Left kidney (tissue), 1 donor: ENCODE measurements at regions not wholly inside any gene's neighbourhood (a gene's known extent, or its start where the extent isn't known, plus 50 kb on each side); places are given as distances from the start of the nearest gene placed in this dataset.
A peak's percentile ranks its signal among the peaks of the same experiment; 100 is the strongest.
"Not testable (repeated sequence)": the region's sequence is repeated elsewhere in the genome, so short reads cannot be mapped to it uniquely, and the experiment has no call there.

Experiments
- DNase-seq: peaks from one replicate; pipeline ENCODE4 v3.0.0-alpha.2; 2013

GRCh38 chr4:134145369-134145768, 56.2 kb downstream of the PABPC4L start:
- no peak for DNase-seq

DNA sequence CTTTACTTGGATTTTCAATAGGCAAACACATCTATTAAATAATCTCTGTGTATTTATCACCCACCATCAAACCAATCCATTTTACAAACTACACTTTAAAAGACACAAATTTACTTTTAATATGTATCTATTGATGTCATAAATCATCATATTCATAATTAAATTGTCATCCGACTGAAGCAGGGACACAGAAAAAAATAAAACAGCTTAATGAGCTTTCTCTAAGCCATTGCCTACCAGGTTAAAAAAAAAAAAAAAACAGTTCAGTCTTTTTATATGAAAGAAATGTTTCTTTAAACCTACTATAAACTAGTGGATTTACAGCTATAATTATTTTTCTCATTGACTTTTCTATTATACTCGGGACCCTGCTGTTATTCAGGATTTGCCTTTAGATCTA, 57.3 kb downstream of the PABPC4L start:
- DNase-seq = no peak

- DNase-seq = no peak
Measured at GRCh38 chr4:134141728-134142127, 59.9 kb downstream of the PABPC4L start.

GRCh38 chr4:134139188-134139587, 62.4 kb downstream of the PABPC4L start:
- DNase-seq = no peak

- no peak for DNase-seq
Measured at GRCh38 chr4:134132086-134132783, 69.4 kb downstream of the PABPC4L start.

DNA sequence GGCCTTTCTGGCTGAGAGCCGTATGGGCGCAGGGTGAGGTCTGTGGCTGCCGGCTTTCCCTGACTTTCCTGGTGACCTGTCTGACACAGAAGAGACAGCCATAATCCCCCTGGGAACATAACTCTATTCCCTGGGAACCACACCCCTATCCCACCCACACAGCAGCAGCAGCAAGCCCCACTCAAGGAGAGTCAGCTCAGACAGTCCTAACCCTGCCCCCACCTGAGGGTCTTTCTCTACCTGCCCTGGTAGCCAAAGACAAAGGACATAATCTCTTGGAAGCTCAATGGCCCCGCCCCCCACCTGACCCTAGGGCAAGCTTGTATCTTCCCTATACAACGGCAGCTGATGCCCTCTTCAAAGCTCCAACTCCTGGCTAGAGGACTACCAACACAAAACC, 74.6 kb downstream of the PABPC4L start:
- DNase-seq = no peak

GRCh38 chr4:134126000-134126560, 75.5 kb downstream of the PABPC4L start:
- no peak for DNase-seq

DNA sequence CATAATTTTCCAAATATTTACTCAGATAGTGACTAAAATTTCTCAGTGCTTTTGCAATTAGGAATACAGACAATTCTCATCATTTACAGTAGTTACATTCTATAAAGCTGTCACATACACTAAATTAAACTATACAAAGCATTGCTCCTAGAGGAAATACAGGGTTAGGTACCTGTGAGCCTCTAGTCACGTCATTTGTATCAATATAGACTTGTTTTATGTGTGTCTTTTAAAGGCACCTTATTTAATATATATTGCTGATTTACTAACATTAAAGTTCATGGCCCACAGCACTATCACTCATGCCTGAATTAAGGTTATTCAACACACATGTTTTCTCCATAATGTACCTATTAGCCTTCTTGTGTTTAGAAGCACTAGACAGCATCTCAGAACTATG, 78.7 kb downstream of the PABPC4L start:
- no peak for DNase-seq

DNA sequence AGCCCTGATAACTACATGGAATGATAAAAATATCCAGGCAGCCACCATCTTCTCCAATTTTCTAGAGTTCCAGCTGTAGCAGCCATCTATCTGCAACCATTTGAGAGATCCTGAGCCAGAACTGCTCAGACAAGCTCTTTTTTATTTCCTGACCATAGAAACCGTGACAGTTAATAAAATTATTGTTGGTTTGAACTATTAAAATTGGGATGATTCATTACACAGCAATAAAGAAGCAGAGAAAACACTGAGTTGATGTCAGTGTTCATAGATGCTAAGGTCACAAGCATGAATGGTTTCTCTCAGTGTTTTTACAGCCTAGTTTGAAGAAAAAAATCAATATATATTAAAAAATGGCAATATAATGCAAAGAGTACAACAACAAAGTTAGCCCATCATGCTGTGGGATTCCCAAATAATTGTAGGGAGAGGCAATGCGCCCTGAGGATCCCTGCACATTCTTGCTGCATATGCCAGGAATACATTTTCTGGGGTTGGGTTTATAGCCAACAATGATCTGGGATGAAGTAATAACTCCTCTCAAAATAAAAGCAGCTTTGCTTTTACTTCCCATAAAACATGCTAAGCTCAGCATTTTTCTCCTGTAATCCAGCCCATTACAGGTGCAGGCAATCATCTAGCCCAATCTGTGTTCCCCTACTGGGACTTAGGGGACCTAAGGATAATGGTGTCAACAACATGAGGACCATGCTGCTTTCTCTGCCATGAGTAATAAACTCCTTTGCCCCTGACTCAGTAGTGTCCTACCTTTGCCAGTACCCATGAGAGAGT, 84.0 kb downstream of the PABPC4L start:
- no peak for DNase-seq

DNA sequence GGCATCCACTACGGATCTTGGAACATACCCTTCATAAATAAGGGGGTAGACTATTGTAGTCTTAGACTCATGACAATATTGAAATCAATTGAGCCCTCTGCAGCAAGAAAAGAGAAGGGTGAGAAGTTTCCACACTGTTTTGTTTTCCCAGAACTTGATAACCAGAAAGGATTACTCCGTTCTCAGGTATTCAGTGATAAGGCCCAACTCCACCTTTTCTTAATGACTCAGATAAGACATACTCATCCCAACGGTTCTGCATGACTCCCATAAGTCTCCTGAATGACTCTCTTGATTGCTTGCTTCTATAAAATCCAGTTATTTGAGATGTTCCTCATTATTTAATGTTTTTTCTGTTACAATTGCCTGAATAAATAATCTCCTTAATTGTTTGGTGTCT, 111.7 kb downstream of the PABPC4L start:
- no peak for DNase-seq

GRCh38 chr4:134085496-134085895, 116.1 kb downstream of the PABPC4L start:
- no peak for DNase-seq

- DNase-seq = not testable (repeated sequence)
Measured at GRCh38 chr4:134079085-134079484, 122.5 kb downstream of the PABPC4L start.

- no peak for DNase-seq
Measured at GRCh38 chr4:134078230-134078914, 123.2 kb downstream of the PABPC4L start.

DNA sequence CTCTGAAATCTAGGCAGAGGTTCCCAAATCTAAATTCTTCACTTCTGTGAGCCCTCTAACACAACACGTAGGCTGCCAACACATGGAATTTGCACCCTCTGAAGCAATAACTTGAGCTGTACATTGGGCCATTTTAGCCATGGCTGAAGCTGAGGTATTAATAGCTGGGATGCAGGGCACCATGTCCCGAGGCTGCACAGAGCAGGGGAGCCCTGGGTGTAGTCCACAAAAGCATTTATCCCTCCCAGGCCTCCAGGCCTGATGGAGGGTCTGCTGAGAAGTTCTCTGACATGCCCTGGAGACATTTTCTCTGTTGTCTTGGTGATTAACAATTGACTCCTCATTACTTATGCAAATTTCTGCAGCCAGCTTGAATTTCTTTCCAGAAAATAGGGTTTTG, 127.9 kb downstream of the PABPC4L start:
- DNase-seq = no peak

GRCh38 chr4:134072137-134072536, 129.5 kb downstream of the PABPC4L start:
- DNase-seq = no peak

DNA sequence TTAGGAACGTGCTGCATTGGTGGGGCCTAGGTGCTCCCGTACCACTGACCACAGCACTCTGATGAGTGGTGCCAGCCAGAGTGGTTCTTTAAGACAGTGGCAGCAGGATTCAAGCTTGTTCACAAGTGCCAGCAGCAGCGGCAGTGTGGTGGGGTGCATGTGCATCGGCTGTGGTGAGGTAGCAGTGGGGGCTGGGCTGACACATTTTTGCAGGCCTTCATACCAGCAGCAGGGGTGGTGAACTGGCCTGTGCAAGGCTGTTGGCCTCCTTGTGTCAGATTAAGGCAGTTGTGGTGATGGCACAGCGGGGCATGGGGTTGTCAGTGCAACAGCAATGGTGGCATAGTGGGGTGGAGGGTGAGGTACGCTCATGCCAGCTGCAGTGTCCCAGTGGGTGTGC, 131.4 kb downstream of the PABPC4L start:
- no peak for DNase-seq

- no peak for DNase-seq
Measured at GRCh38 chr4:134057356-134057755, 144.2 kb downstream of the PABPC4L start.

DNA sequence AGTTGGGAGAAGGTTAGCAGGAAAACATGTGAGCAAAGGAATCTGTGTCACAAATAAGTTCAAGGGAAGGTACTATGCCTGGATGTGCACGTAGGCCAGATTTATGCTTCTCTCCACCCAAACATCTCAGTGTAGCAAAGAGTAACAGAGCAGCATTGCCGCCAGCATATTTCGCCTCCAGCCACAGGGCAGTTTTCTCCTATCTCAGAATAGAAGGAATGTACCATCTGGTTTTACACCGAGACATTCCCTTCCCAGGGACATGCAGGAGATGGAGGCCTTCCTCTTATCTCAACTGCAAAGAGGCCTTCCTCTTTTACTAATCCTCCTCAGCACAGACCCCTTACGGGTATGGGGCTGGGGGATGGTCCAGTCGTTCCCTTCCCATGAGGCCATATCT, 155.4 kb downstream of the PABPC4L start:
- DNase-seq = not testable (repeated sequence)

GRCh38 chr4:134045411-134045810, 156.2 kb downstream of the PABPC4L start:
- DNase-seq = no peak

- no peak for DNase-seq
Measured at GRCh38 chr4:134043266-134043665, 158.3 kb downstream of the PABPC4L start.

DNA sequence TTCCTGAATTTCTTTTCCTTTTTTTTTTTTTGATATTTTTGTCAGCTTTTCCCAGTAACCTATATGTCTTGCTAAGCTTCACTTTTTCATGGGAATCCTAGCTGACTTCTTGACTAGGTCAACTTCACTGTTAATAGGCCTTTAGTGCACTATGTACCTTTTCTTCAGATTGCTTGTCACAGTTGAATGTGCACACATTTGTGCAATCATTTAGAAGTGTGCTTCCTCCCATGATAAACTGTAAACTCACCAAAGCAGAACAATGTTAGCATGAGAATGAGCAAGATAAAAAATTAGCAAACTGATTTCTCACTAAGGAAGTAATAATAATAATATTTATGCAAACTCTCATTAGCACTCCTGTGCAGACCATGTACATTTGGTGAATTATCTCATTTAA, 173.2 kb downstream of the PABPC4L start:
- no peak for DNase-seq

DNA sequence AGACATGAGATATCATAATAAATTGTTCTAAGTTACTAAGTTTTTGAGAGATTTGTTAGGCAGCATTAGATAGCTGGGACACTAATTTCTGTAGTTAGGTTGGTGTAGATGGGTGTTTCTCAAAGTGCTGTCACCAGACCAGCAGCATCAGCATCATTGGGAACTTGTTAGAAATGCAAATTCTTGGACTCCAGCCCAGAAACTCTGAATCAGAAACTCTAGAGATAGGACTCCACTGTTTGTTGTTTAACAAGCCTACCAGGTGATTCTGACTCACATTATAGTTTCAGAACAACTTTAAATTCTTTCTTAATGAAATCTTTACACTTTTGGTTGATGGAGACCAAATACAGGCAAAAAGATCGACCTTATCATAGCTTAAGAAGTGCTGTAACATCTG, 173.7 kb downstream of the PABPC4L start:
- no peak for DNase-seq

- DNase-seq = peak; percentile 10
Measured at GRCh38 chr4:134024251-134024650, 177.3 kb downstream of the PABPC4L start.
